ENCODE measurements at regions not wholly inside any gene's neighbourhood (a gene's known extent, or its start where the extent isn't known, plus 50 kb on each side); places are given as distances from the start of the nearest gene placed in this dataset.

GRCh38 chr12:114213055-114213581, 192.8 kb downstream of the TBX5 start:
- TF ChIP-seq POLR2A (IDR thresholded peaks at IDR 0.05) (no peak), CTCF (IDR thresholded peaks at IDR 0.05) (no peak)

All from uterus (tissue), 2 donors.